IMR-90 (cell line): ENCODE measurements at regions not wholly inside any gene's neighbourhood (a gene's known extent, or its start where the extent isn't known, plus 50 kb on each side); places are given as distances from the start of the nearest gene placed in this dataset.

ENCODE experiments used
- ATAC-seq: fragments of 200-7000 bp; cut with Tn5 transposase; 2 replicates; pipeline ENCODE4 v1.9.1; 2020; ENCODE audit warnings: low read depth, mild to moderate bottlenecking, moderate library complexity
- BruUV-seq: library from RNA; stranded (reverse); fragments of 400-500 nt; replicated peaks from 2 replicates; lab custom pipeline; 2021; lab: Mats Ljungman, UMichigan
- CTCF ChIA-PET: fragments of 300-600 bp; formaldehyde crosslinking; extraction: SDS; loops from one replicate; lab custom pipeline; 2021; ENCODE audit warnings: antibody characterized with exemption; lab: Yijun Ruan, JAX
- POLR2A ChIA-PET: fragments of 300-600 bp; sonication (Branson Sonifier 250); formaldehyde crosslinking; loops from one replicate; lab custom pipeline; 2022; ENCODE audit warnings: antibody characterized with exemption; ENCODE audit not compliant: unreplicated experiment; lab: Charles Lee
- DNase-seq: peaks from one replicate; pipeline ENCODE4 v3.0.0; 2013
- H2AFZ ChIP-seq: replicated peaks from 2 replicates; pipeline ENCODE3; 2013; ENCODE audit warnings: low read length, mild to moderate bottlenecking; ENCODE audit not compliant: poor library complexity
- H2AK5ac ChIP-seq: 2 replicates; pipeline ENCODE4 v1.6.1; 2013; ENCODE audit warnings: low read depth, low read length, inconsistent platforms
- H2AK9ac ChIP-seq: replicated peaks from 2 replicates; pipeline ENCODE3; 2013; ENCODE audit warnings: mild to moderate bottlenecking, low read depth, low read length, moderate library complexity; ENCODE audit not compliant: poor library complexity
- H2BK120ac ChIP-seq: 2 replicates; pipeline ENCODE4 v1.6.1; 2013; ENCODE audit warnings: low read depth, low read length, inconsistent platforms
- H2BK15ac ChIP-seq: 3 replicates; pipeline ENCODE4 v1.6.1; 2013; ENCODE audit warnings: low read depth, low read length, inconsistent platforms
- H2BK20ac ChIP-seq: 2 replicates; pipeline ENCODE4 v1.6.1; 2013; ENCODE audit warnings: low read depth, mild to moderate bottlenecking, inconsistent platforms, low read length, moderate library complexity
- H2BK5ac ChIP-seq: 2 replicates; pipeline ENCODE4 v1.6.1; 2013; ENCODE audit warnings: mild to moderate bottlenecking, low read depth, low read length, inconsistent platforms; ENCODE audit not compliant: poor library complexity, severe bottlenecking
- H3K14ac ChIP-seq: replicated peaks from 2 replicates; pipeline ENCODE4 v1.6.1; 2013; ENCODE audit warnings: low read depth, low read length, inconsistent platforms
- H3K18ac ChIP-seq: 2 replicates; pipeline ENCODE4 v1.6.1; 2013; ENCODE audit warnings: low read depth, low read length, control low read depth
- H3K23ac ChIP-seq: 2 replicates; pipeline ENCODE4 v1.6.1; 2013; ENCODE audit warnings: low read depth, low read length, inconsistent platforms
- H3K27ac ChIP-seq: 2 replicates; pipeline ENCODE4 v1.5.1; 2013; ENCODE audit warnings: mild to moderate bottlenecking, control low read depth, low read length; ENCODE audit not compliant: insufficient read depth
- H3K27me3 ChIP-seq: 2 replicates; pipeline ENCODE4 v1.6.1; 2013; ENCODE audit warnings: low read length; ENCODE audit not compliant: control insufficient read depth, insufficient read depth
- H3K36me3 ChIP-seq: 2 replicates; pipeline ENCODE4 v1.6.1; 2013; ENCODE audit warnings: low read length, mixed read lengths; ENCODE audit not compliant: control insufficient read depth, insufficient read depth
- H3K4ac ChIP-seq: 2 replicates; pipeline ENCODE4 v1.6.1; 2013; ENCODE audit warnings: low read depth, low read length, inconsistent platforms
- H3K4me1 ChIP-seq: 2 replicates; pipeline ENCODE4 v1.6.1; 2013; ENCODE audit warnings: low read length, mixed read lengths; ENCODE audit not compliant: control insufficient read depth, insufficient read depth
- H3K4me2 ChIP-seq: 2 replicates; pipeline ENCODE4 v1.6.1; 2013; ENCODE audit warnings: low read depth, mild to moderate bottlenecking, control low read depth, low read length, moderate library complexity
- H3K4me3 ChIP-seq: 2 replicates; pipeline ENCODE4 v1.5.1; 2013; ENCODE audit warnings: low read depth, mild to moderate bottlenecking, control low read depth, low read length, moderate library complexity; ENCODE audit not compliant: insufficient read depth
- H3K56ac ChIP-seq: 2 replicates; pipeline ENCODE4 v1.6.1; 2013; ENCODE audit warnings: low read length, inconsistent platforms; ENCODE audit not compliant: insufficient read depth; ENCODE audit errors: extremely low read depth
- H3K79me1 ChIP-seq, 2 experiments: 2 replicates each; pipeline ENCODE4 v1.6.1; 2013; ENCODE audit warnings: low read length in 2 of 2, inconsistent platforms in 1 of 2, low read depth in 1 of 2
- H3K9ac ChIP-seq: 2 replicates; pipeline ENCODE4 v1.6.1; 2013; ENCODE audit warnings: low read depth, low read length, control low read depth
- H3K9me1 ChIP-seq: 2 replicates; pipeline ENCODE4 v1.6.1; 2013; ENCODE audit warnings: low read length, inconsistent platforms; ENCODE audit not compliant: insufficient read depth
- H3K9me3 ChIP-seq: 2 replicates; pipeline ENCODE4 v1.6.1; 2013; ENCODE audit warnings: low read length; ENCODE audit not compliant: control insufficient read depth, insufficient read depth
- H4K20me1 ChIP-seq: 2 replicates; pipeline ENCODE4 v1.6.1; 2013; ENCODE audit warnings: low read length, inconsistent platforms; ENCODE audit not compliant: insufficient read depth
- H4K5ac ChIP-seq: 2 replicates; pipeline ENCODE4 v1.6.1; 2013; ENCODE audit warnings: mild to moderate bottlenecking, low read depth, low read length, control low read depth
- H4K8ac ChIP-seq, 2 experiments: 2 replicates each; pipeline ENCODE4 v1.6.1; 2013; ENCODE audit warnings: low read depth in 2 of 2, low read length in 2 of 2, control low read depth in 1 of 2, inconsistent platforms in 1 of 2
- H4K91ac ChIP-seq: 2 replicates; pipeline ENCODE4 v1.6.1; 2013; ENCODE audit warnings: low read depth, low read length, inconsistent platforms; ENCODE audit not compliant: insufficient read depth
- CEBPB ChIP-seq: IDR thresholded peaks from 2 replicates; pipeline ENCODE4 v1.6.1; 2012; ENCODE audit warnings: low read depth, low read length, improper control_type of control experiment
- MAFK ChIP-seq: IDR thresholded peaks from 2 replicates; pipeline ENCODE4 v1.6.1; 2012; ENCODE audit warnings: low read depth, low read length, improper control_type of control experiment
- MAZ ChIP-seq: IDR thresholded peaks from 2 replicates; pipeline ENCODE4 v1.6.1; 2012; ENCODE audit warnings: low read depth, mild to moderate bottlenecking, low read length, improper control_type of control experiment, moderate library complexity, borderline replicate concordance
- RCOR1 ChIP-seq: IDR thresholded peaks from 2 replicates; pipeline ENCODE4 v1.6.1; 2012; ENCODE audit warnings: mild to moderate bottlenecking, low read length, improper control_type of control experiment; ENCODE audit not compliant: insufficient replicate concordance
- WGBS, 2 experiments: methylation state at CpG; one replicate each; pipeline versions ENCODE4 v1.1.5 to v1.1.7; 2013; ENCODE audit warnings: missing lambda C conversion rate in 2 of 2; ENCODE audit not compliant: insufficient read length in 1 of 2; ENCODE audit errors: extremely low coverage in 2 of 2; 5-methylcytosine and 5-hydroxymethylcytosine counted together
- dilution Hi-C: fragments of 300-500 bp; cut with HindIII; formaldehyde crosslinking; loops from one replicate; pipeline ENCODE4 v1.14.3; 2018; ENCODE audit warnings: low sequenced_read_pairs; ENCODE audit not compliant: unreplicated experiment
- in situ Hi-C: fragments of 300-500 bp; cut with MboI; formaldehyde crosslinking; loops from 3 replicates; pipeline ENCODE4 v1.14.3; 2019; ENCODE audit warnings: low sequenced_read_pairs, inconsistent platforms, mixed read lengths
- intact Hi-C: fragments of 100-400 bp; cut with micrococcal nuclease; formaldehyde crosslinking; loops from 2 replicates; pipeline ENCODE4 v1.10.0; 2022
- TF ChIP-seq, protein P1 (sequence below): conservative IDR thresholded peaks from 2 replicates; pipeline ENCODE4 v1.5.1; 2012; ENCODE audit warnings: mild to moderate bottlenecking, low read depth, low read length, improper control_type of control experiment

DNA sequence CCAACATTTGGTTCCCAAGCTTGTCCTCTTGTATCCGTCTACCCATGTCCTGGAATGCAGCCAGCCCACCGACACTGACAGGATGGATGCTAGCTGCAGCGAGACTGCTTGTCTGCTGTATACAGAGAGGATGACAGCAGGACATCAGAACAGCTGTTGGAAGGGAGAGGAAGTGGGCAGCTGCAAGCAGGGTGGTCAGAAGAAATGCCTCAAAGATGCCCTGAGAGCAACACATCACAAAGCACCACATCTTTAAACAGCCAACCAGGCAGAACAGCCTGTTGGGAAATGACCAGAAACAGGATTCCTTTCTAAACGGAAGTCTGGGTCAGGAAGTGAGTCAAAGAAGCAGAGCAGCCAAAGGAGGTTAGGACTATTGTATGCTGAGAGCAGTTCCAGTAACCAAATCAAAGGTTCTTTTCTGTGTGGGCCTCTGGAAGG, 219.1 kb downstream of the NDUFS4 start:
- Histone ChIP-seq H3K9ac (no peak overlapping the region), H3K4ac (peak overlapping the region; percentile 72), H3K18ac (peak overlapping the region; percentile 49), H3K9me3 (no peaks in the 10 kb centered on the region), H3K23ac (peak overlapping the region; percentile 44; the same call in 1 of the 2 replicates), H2AK5ac (peak overlapping the region; percentile 37; the same call in 1 of the 2 replicates), H4K20me1 (no peaks in the 10 kb centered on the region), H3K36me3 (no peaks in the 10 kb centered on the region), H4K91ac (peak overlapping the region; percentile 34), H4K5ac (peak overlapping the region; percentile 62), H3K9me1 (peaks cover 6% of the 10 kb centered on the region), H4K8ac (peak overlapping the region; percentile 68 to 86), H3K56ac (peak overlapping the region; percentile 19), H2BK20ac (peak overlapping the region; percentile 69), H3K79me1 (no peaks in the 10 kb centered on the region), H2AFZ (peak overlapping the region; percentile 87), H3K27me3 (no peaks in the 10 kb centered on the region), H3K4me3 (no peak overlapping the region), H2BK15ac (peak overlapping the region; percentile 90), H2AK9ac (no peak overlapping the region), H2BK120ac (peak overlapping the region; percentile 68), H3K4me2 (peak overlapping the region; percentile 57), H2BK5ac (peak overlapping the region; percentile 87), H3K27ac (peak overlapping the region; percentile 45), H3K14ac (peak overlapping the region; percentile 71), H3K4me1 (peaks cover 18% of the 10 kb centered on the region)
- intact Hi-C loops (no loop called here), dilution Hi-C loops (no loop called here), in situ Hi-C loops (no loop called here)
- CTCF ChIA-PET: no interaction called here
- ATAC-seq (peak; percentile 83), DNase-seq (peak; percentile 73)
- BruUV-seq: no TSS peak
- POLR2A ChIA-PET: no interaction called here
- 0 out of 2 replicates have a peak, but pooled peaks have one; percentile 16 for TF ChIP-seq MAFK
- TF ChIP-seq RCOR1: no peak
- TF ChIP-seq, protein P1, sequence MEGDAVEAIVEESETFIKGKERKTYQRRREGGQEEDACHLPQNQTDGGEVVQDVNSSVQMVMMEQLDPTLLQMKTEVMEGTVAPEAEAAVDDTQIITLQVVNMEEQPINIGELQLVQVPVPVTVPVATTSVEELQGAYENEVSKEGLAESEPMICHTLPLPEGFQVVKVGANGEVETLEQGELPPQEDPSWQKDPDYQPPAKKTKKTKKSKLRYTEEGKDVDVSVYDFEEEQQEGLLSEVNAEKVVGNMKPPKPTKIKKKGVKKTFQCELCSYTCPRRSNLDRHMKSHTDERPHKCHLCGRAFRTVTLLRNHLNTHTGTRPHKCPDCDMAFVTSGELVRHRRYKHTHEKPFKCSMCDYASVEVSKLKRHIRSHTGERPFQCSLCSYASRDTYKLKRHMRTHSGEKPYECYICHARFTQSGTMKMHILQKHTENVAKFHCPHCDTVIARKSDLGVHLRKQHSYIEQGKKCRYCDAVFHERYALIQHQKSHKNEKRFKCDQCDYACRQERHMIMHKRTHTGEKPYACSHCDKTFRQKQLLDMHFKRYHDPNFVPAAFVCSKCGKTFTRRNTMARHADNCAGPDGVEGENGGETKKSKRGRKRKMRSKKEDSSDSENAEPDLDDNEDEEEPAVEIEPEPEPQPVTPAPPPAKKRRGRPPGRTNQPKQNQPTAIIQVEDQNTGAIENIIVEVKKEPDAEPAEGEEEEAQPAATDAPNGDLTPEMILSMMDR: no peak
- TF ChIP-seq MAZ: no peak
- TF ChIP-seq CEBPB: peak; percentile 75
- 20% methylated on average over 1 of the region's 4 CpGs; no CpG with 5 or more reads in 1 of the 2 experiments for WGBS, 2 experiments
